Eye (tissue), 1 donor: ENCODE measurements at regions not wholly inside any gene's neighbourhood (a gene's known extent, or its start where the extent isn't known, plus 50 kb on each side); places are given as distances from the start of the nearest gene placed in this dataset.

ENCODE experiments used
- DNase-seq: peaks from one replicate; pipeline ENCODE4 v3.0.0-alpha.2; 2015

- no peak for DNase-seq
These were observed 61.3 kb upstream of the VCX2 start for GRCh38 chrX:8232406-8232805.

DNA sequence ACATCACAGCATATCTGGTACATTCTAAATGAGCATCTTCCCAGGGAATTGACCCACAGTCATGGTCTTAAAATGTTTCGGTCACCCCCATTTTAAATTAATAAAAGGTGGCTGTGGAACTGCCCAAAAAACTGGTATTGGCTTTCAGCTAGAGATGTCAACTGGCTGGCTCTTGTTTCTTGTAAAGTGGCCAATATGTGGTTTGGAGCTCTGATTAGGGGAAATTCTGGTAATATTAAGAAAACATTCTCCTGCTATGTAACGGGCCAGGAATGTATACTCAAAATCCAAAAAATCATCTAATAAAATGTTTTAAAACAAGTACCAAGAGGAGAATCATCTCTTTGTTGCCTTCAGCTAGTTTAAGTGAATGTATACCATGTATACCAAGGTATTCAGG is 62.0 kb upstream of the VCX2 start:
- DNase-seq, result peak; percentile 1

GRCh38 chrX:8235026-8235425 is 64.0 kb upstream of the VCX2 start:
- no peak for DNase-seq

DNA sequence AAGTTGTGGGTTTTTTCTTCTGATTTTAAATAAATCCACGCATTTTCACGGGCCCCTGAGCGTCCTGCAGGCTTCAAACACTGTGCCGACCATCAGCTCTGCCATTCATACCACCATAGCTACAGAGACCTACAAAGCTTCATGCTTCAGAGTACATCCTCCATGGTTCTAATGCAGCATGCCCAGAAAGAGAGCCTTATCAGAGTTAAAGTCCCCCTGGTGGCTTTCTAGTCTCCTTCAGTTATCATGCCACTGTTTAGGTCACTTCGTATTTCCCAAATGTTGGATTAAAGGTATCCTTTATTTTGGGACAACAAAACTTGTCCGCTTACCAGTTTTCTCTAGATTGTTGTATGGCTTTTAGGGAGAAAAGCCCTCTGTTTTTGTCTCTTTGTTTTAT is 66.7 kb upstream of the VCX2 start:
- no peak for DNase-seq

GRCh38 chrX:8242431-8243020 is 71.5 kb upstream of the VCX2 start:
- no peak for DNase-seq

DNA sequence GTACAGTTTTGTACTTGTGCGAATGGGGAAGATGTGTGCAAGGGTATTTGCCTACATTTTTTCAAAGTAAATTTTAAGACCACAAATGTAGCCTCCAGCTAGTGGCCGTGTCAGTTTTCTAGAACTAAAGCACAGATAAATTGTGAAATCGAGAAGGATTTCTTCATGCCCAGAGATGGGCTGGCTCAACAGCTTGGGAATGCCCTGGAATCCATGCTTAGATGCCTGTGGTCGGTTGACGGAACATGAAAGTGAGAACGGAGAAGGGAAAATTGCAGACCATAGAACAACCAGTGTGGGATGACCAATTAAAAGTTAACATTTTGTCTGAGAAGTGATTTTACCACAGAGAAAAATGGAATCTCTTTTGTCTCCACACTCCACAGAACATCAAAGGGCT is 73.2 kb upstream of the VCX2 start:
- DNase-seq, result no peak

DNA sequence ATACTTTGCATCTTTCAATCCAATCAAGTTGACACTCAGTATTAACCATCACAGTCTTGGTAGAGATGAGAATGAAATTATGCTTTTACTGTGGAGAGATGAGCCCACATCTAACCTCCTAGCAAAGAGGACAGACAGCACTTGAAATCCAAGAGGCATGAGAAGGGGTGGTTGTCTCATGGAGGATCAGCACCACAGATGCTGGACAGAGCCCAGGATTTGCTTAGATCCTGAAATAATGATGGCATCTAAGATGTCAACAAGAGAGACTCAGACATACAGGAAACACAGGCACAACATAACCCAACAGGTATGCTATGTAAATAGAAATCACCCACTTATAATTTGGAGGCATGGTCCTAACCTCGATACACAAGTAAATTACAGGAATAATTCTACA is 74.3 kb upstream of the VCX2 start:
- DNase-seq, result peak; percentile 3

GRCh38 chrX:8253096-8253495 is 82.0 kb upstream of the VCX2 start:
- DNase-seq, result no peak

GRCh38 chrX:8254401-8254800 is 83.3 kb upstream of the VCX2 start:
- DNase-seq, result no peak

GRCh38 chrX:8272821-8273220 is 101.8 kb upstream of the VCX2 start:
- DNase-seq, result no peak

GRCh38 chrX:8273451-8273895 is 102.4 kb upstream of the VCX2 start:
- DNase-seq, result no peak

GRCh38 chrX:8274170-8274569 is 103.1 kb upstream of the VCX2 start:
- no peak for DNase-seq

- DNase-seq, result no peak
These were observed 107.5 kb upstream of the VCX2 start for GRCh38 chrX:8278557-8278956.

DNA sequence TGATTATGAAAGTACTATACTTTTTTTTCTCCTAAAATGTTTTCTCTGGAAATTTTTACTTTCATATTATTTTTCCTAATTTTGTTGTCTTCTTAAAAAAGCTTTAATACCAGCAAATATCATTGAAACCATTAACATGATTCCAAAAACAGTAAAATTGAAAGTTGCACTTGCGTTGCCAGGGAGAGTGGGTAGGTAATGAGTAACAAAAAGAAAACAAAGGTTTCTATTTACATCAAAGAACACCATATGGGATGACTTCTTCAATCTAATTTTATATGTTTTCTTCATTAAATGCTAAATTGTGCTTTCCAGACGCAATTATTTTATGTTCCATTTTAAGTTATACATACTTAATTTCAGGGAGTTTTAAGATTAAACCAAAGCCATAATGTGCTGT is 108.3 kb upstream of the VCX2 start:
- DNase-seq, result no peak

- DNase-seq, result no peak
These were observed 113.1 kb upstream of the VCX2 start for GRCh38 chrX:8284131-8284530.

DNA sequence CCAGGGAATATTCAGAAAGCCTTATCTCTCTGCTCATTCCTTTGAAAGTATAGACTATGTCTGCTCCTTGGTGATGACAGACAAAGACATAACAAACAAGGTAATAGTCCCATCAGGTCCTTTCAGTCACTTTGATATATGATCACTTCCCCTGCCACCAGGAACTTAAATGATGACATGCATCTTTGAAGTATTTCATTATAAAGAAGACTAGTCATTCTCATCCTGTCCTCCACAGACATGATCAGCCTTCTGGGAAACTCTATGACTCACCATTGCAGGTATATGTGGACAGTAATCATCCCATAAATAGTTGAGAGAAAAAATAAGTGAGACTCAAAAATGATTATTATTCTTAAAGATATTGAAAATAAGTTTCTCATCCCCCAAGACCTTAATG is 117.5 kb upstream of the VCX2 start:
- DNase-seq, result no peak

DNA sequence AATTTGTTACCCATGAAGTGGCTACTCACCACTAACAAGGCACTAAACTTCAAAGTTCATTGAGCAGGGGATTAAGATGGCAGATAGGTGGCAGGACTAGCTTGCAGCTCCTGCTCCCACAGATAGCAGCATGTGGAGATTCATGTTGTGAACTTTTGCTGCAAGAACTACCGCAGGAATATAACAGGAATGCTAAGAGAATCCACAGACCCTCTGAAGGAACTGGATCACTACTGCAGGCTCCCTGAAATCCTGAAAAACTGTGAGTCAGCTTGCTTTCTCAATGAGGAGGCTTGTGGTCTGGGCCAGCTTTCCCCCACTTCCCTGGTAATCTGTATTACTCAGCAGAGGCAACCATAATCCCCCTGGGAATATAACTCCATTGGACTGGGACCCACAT is 118.5 kb upstream of the VCX2 start:
- DNase-seq, result no peak

DNA sequence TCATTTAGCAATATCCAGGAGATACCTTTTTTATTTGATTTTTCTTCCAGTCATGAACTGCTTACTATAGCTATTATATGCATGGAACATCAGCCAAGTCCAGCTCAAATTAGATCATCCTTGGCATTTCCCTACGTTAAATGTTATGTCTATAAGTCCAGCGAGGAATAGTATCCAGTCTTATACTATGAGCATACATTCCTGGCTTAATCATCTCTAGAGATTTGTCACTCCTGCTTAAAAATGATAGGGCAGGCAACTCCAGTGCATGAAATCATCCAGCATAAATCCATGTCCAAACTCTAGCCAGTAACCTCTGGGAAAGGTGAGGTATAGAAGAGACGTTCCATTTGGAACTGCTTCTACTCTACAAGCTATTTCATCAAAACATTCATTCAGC is 126.7 kb upstream of the VCX2 start:
- no peak for DNase-seq

DNA sequence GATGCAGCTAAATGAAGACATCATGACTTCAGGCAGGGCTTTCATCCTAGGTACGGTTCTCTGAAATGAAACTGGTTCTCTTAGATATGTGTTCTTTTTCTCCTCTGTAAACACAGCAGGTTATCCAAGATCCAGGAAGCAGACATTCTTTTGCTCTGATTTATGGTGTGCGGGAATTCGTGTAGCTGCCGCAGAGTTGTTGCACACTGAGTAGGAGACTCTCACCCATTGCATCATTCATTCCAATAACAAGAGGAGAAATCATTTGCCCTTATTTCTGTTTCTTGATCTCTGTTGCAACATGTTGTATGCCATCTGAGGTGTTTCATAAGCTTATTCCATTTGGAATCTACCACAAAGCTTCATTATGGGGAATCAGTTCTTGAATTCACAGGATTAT is 133.6 kb upstream of the VCX2 start:
- no peak for DNase-seq

GRCh38 chrX:8305350-8305749 is 134.3 kb upstream of the VCX2 start:
- no peak for DNase-seq

GRCh38 chrX:8306291-8306925 is 135.3 kb upstream of the VCX2 start:
- no peak for DNase-seq

- no peak for DNase-seq
These were observed 139.3 kb upstream of the VCX2 start for GRCh38 chrX:8310409-8310808.

DNA sequence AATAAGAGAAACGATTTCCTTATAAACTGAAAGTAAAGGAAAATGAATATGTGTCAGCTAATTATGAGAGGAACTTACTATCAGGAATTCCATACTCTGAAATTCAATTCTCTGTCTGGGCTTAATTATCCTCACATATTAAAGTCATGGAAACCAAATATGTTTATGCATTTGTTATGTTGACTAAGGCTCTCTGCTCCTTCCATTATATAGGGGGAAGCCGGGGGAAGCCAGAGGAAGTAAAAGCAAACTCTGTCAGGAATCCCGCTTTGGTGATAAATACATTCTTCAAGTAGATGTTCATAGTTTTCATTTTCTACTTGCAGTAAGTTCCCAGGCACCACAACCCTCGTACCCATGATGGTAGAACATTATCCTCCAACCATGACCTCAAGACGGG is 142.8 kb upstream of the VCX2 start:
- no peak for DNase-seq

- DNase-seq, result no peak
These were observed 143.8 kb upstream of the VCX2 start for GRCh38 chrX:8314881-8315280.

GRCh38 chrX:8319359-8319758 is 145.3 kb upstream of the VCX3B start:
- DNase-seq, result no peak
